Activated CD8-positive, alpha-beta memory T cell treated with anti-CD3 and anti-CD28 coated beads, Interleukin-2, amount 50 U/mL, for 1 hour (primary cell): ENCODE measurements at regions not wholly inside any gene's neighbourhood (a gene's known extent, or its start where the extent isn't known, plus 50 kb on each side); places are given as distances from the start of the nearest gene placed in this dataset.

ENCODE experiments used
- DNase-seq: peaks from one replicate; pipeline ENCODE4 v3.0.0-alpha.2; 2020; ENCODE audit errors: extremely low read depth

DNA sequence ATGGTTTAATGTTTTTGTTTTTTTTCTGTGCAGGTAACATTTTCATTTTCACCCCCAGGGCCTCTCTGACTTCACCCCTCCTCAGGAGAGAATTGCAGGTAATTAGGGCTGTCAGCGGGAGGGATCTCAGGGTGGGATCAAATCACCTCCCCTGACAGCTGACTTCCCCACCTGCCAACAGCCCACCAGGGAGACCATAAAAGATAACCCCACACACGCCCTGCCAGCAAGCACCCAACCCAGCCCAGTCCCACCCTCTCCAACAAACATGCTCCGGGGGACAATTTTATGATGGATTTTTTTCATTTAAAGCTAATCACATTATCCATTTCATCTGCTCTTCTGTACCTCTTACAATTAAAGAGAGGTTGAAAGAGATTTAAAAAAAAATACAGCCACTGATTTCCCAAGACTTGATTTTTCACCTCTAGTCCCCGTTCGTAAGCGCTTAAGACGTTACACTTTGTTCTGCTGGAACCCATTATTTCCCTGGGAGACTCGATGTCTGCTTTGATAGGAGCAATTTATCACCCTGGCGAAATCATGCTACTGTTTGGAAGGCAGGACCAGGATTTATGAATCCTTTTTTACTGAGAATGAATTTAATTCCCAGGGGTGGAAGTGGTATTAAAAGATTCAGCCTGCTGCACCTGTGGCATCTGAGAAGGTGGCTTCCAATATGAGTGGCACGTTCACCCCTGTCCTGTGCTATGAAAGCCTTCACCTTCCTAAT, 232.9 kb upstream of the ID2 start:
- DNase-seq = no peak

DNA sequence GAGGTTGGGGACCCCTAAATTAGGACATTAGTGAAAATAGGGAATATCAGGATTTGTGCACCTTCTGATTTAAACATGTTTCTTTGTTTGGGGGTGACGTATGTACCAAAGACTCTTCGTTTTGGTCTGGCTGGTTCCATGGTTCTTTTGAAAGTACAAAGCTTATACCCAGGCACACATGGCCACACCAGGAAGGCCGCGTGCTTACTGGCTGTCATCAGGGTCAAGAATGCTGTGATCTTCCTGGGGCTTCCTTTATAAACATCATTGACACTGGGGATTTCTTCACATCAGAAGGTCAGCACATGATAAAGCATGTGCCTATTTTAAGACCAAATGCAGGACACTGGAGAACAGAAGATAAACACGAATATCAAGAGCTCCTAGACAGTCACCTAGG, 230.6 kb upstream of the ID2 start:
- DNase-seq = no peak

DNA sequence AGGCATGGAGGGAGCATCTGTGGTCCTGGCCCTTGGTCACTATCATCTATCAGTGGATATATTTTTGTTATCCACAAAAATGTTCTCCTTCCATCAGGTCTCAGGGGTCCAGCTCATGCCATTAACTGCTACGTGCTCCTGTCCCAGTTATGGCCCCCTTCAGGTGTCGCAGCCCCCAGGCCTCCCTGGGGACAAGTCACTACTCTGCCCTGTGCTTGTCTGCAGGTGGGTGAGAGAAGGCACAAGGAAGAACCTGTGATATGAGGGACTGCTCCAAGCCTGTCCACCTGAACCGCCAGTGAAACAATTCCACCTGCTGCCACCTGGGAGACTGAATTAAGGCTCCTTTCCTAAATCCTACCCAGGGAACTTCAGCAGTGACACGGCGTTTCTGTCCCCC, 229.6 kb upstream of the ID2 start:
- no peak for DNase-seq

DNA sequence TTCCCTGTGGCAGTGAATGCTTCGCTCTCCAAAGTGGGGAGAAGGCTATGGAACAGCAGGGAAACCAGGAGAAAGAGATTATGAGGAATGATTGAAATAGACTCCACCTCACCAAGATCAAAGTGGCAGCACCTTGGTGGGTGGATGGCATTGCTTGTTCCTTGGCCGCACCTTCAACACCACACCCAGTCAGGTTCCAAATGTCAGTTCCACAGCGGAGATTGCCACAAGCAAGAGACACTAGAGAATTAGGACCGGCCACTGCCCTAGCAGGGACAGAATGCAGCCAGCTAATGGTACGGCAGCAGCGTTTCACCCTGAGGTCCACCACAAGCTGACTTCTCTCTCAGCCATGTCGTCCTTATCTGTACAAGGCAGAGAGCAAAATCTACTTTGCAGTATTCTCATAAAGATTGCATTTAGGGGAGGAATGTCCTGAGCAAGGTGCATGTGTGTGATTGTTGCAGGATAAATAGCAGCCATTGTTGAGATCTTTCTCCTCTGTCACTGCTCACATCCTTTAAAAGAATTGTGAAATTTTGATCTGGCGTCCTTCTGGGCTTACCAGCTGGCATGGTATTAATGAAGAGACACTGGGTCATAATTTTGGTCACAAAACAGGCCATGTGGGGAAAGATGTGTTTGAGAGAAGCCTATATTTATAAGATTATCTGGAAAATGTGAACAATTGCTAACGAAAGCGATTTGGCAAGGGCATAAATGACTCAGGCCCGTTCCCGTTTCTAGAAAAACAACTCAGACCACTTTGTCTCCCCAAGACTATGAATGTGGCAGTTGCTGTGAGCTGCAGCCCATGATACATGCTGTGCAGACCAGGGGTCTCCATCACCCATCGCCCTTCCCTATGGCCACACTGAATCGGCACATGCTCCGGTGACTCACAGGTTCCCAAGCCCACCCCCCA, 228.6 kb upstream of the ID2 start:
- DNase-seq = no peak

DNA sequence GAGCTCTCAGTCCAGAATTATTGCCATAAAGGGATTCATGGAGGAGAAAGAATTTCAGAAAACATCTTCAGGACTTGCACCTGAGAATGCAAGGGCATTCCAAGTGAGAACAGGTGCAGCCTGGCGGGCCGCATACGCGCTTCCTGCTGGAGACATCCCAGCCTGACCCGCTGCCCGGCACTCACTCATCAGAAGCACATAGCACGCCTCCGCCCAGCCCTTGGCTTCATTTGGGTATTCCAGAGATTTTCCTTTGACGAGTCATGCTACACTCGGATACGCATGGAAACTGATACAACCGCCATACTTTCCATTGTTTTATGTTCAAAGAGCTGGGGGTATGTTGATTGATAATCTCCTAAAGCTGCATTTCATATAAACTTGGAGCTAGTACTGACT, 228.0 kb upstream of the ID2 start:
- DNase-seq = no peak

DNA sequence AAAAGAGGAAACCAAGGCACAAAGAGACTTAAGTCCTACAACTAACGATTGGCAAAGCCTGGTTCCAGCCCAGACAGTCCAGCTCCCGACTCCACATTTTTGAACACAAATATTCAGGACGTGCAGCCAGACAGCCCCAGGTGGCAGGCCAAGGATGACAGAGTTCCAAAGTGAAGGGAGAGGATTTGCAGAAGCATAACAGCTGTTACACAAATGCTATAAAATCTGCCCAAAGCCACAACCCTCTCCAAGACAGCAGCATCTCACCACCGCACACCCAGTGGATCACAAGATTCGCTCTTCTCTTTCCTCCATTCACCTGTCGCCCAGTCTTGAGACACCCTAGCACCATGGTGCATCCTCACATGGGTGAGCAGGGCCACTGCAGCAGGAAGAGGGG, 227.1 kb upstream of the ID2 start:
- no peak for DNase-seq

DNA sequence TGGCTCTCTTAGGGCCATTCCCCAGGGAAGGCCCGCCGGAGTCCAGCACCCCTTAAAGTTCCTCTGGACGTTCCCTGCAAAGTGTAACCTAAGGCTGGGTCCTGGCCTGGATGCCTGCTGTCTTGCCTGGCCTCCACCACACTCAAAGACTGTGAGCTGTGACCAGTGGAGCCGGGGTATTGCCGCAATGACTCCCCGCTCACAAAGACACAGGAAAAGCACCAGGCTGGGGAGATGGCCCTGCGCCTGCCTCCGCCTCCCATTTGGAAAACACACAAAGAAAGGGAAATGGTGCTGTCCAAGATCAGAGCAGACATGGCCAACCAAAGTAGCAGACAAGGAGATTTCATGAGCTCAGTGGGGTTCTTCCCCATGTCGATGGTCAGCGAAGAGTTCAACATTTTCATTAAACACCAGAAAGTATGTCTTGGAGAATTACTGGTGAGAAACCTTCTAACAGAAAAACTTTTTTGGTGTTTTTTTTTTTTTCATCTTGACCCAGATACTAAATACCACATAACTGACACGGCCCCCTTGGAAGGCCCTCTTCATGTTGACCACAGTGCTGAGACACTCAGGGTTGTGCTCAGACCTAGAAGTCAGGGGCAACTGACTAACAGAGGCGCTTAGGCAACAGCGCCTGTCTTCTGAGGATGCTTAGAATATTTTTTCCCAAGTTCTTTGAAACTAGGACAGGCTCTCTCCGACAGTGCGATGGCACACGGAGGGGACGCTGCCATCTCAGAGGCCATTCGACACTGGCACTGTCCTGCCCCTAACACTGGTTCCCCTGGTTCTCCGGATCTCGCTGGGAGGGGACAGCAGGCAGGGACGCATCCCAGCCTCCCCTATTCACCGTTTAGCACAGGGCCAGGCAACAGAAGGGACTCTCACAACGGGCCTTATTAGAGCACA, 226.4 kb upstream of the ID2 start:
- no peak for DNase-seq

DNA sequence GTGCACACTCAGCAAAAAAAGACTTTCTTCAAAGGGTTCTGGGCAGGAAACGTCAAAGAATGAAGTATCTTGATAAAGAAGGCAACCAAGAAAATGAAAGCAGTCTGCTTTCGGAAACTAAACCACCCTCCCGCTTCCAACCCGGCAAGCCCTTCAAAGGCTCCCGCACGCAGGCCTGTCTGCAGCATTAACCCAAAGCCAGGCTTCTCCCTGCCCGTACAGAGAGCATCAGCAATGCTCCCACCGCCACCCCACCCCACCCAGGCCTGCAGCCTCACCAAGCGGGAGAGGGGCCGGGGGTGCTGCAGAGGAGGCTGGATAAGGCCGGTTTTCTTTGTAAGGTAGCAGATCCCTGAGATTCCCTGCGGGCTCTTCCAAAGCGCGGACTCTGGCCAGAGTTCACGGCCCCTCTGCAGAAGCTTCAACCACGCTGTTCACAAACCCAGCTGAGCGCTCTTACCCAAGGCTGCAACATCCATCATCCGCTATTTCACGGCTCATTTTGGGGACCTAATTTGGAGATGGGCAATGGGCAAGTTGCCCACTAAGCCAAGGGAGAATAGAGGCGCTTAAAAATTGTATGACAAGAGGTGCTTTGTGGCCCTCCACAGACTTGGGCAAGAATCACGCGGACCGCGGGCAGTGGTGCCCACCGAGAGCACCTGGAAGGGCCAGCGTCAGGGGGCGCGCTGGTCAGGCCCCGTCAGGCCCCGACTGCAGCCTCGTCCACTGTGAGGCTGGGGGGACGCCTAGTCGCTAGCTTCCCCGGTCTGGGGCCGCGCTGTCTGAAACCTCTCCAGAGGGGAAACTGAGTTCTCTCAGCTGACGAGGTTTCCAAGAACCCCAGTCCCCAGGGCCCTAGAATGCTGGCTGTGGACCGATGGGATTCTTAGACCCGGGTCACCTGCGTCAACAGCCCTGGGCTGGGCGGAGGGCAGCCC, 225.4 kb upstream of the ID2 start:
- DNase-seq = no peak

DNA sequence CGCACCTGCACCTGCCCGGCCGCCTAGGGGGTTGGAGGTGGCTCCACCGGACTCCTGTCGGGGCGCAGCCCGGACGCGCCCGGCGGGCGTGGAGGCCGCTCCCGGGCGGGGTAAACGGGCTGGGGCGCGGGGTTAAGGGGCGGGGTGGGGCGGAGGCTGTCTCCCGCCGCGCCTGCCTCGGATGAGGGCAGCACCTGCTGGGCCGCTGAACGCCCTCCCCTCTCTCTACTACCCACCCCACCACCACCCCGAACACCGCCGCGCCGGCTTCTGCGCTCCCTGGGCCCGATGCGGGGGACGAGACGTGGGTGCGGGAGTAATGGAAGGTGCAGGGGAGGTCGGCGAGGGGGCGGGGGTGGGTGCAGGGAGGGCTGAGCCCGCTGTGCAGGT, 224.8 kb upstream of the ID2 start:
- no peak for DNase-seq

DNA sequence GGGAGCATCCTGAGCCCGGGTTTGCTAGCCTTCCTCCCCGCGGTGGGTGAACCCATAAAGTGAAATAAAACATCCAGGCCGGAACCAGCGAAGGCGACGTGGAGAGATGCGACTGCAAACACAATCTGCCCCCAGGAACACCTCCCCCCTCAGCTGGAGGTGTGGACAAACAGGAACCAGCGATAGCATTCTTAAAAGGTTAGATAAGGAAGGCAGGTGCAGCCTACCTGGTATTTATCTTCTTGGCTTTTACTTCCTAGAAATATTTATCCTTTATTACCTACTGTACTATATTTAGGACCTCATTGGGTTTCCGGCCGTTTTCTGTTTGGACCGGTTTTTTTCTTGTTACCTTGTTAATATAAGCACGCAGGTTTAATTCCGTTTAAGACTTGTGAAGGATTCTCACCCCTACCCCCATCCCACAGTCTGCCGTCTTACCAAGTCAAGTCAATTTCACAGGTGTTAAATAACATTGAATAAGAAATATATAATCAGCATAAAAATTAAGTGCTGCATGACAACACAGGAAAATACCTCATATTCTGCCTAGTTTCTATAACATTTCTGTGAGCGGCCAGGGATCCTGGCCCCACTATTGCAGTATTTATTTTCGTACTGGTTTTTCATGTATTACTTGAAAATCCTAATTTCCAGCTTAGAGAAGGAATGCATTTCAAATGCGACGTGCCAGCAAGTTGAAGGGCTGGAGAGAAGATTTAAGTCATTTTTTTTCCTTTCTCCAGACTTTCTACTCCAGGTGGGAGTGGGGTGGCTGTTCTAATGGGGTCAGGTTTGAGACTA, 224.0 kb upstream of the ID2 start:
- no peak for DNase-seq

DNA sequence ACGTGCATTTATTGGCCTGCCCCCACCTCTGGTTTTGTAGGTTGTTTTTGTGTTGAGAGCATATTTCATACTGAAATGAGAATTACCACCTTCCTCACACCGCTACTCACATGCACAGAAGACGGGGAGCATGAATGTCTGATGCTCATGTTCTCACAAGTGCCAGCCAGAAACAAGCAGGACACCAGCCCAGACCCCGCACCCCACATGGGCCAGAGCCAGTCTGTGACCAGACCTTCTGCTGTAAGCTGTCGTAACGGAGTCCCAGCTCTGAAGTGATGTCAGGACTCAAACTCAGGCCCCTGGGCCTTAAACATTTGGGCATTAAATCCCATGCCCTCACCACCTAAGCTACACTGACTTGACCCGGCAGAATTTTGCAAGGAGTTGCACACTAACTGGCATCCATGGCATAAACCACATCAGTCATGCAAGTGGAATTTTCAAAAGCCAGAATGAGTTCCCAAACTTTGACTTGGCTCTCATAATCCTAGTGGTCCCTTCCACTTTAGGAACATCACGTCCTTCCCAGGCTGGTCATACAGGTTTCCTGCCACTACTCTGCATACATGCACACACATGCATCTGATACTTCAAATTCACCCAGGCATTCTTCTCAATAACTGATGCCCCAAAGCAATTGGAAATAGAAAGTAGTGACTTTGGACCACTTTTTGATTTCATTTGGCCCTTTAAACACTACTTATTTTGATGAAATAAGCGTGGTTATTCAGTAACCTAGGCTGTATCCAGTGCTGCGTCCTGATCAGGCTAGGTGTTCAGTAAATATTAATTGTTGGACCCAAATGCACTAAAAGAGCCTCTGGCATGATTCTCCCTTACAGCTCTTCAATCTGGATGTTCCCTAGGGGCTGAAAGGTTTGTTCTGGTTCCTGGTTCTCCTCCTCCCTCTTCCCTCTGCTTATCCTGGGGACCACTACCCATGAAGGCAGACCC, 223.1 kb upstream of the ID2 start:
- no peak for DNase-seq

DNA sequence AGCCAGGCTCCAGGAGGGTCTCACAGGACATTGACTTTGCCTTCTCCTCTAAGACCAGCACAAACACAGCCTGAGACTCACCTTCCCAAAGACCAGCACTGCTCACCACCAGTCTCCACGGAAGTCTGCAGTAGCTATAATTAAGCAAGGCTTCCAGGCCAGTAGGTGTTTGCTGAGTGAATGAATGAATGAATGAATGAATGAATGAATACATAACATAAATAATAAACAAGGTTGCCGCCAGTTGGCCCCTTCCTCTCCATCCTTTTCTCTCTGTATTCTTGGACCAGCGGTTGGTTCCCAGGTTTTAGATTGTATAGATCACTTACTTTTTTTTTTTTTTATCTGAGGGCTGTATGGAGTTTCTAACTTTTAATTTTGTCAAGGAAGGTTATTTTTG, 222.4 kb upstream of the ID2 start:
- no peak for DNase-seq

DNA sequence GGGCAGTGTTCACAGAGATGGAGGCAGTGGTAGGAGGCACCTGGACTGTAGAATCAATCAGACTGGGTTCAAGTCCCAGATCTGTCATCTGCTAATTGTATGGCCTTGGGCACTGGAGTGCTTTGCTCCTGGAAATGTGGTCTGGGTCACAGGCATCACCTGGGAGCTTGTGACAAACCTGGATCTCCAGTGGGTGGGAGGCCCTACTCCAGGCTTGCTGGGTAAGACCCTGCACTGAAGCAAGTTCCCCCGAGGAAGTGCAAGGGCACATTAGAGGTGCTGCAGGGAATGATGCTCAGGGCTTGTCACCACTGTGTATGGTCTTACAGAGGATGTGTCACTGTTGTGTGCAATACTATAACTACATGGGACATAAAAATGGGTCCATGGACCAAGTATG, 220.5 kb upstream of the ID2 start:
- no peak for DNase-seq

DNA sequence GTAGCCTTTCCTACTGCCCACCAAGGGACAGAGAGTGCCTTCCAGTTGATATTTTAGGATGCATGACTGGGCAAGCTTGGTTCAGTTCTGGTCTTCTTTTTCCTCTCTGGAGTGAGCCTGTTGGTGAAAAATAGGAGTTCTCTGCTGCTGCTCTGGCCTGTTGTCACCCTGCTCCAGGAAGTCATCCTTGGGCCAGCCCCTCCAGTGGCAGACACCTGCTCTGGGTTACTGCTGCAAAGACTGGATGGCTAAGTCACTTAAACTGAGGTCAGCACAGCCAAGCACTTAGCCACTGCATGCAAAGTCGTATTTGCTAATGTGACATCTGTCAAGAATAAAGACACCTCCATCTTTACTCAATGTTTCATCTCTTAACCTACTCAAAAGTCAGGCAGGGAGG, 219.6 kb upstream of the ID2 start:
- no peak for DNase-seq

DNA sequence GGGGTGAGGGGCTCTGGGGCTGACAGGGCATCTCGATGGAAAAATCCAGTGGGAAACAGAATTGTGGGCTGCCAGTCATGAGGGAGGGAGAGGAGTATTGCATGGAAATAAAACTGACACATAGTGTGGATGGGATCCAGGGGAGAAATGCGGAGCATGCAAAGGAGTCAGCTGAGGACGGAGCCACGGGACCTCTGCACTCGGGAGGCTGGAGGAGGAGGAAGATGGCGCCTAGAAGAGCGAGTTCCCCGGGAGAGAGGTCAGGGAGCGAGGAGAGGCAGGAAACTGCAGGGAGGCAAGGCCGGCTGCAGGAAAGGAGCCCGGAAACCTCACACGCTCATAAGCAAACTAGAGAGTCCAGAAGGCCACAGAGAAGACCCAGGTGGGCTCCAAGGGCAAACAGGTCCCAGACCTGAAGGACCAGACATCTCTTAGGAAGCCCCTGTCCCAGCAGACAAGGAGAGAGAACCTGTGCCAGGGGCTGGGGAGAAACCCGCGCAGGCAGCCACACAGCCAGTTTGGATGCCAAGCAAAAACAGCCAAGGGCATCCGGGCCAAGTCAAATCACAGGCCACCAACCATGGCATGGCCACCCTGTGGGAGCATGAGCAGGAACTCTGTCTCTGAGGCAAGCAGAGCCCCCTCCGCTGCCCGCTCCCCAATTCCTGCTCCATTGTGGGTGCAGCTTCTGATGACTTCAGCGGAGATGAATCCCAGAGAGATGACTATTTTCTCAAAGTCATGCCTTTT, 218.8 kb upstream of the ID2 start:
- DNase-seq = no peak

DNA sequence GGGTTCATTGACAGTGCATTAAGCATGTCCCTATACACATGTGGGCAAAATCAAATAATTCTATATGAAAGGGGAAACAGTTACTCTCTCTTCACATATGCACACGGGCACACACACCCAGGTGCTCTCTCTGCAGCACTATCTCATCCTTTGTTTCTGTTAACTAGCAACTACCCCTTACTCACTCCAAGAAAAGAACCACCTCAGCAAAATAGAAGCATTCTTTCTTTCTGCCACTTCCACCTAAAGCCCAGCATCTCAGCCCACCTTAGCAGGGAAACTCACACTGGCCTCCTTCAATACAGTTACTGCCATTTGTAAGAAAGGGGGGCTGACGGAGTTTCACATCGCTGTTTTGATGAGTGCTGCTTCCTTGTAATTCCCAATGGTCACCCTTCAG, 216.3 kb upstream of the ID2 start:
- DNase-seq = no peak

DNA sequence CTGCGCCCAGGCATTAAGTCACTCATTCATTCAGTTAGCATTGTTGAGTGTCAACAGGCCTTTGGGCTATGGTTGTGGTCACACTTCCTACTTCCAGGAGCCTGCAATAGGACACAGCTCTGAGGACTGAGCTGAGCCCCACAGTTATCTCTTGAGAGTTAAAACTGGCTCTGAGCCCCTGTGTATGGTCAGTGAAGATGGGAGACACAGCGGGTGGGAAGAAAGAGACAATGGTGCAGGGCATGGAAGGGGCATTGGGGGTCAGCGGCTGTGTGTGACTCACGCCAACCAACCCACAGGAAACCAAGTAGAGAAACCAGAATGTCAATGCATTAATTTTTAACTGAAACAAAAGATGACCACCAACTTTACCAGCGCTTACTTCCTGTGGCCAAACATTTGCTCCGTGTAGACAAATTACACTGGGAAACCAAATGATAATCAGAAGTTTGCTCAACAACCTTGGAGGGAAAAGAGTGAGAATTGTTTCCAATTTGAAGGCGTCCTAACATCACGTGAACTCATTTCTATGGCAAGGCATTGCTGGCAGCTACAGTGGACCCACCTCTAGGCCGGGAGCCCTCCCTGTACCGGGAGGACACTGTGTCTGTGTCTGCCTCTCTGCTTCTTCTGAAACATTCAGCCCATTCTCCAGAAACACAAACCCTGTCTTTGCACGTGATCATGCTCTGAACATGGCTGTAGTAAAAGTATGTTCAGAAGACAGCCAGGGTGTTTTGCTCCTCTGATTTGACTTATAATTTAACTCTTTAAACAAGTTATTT, 212.0 kb upstream of the ID2 start:
- no peak for DNase-seq
